ENCODE measurements at regions not wholly inside any gene's neighbourhood (a gene's known extent, or its start where the extent isn't known, plus 50 kb on each side); places are given as distances from the start of the nearest gene placed in this dataset.
"Not testable (repeated sequence)": the region's sequence is repeated elsewhere in the genome, so short reads cannot be mapped to it uniquely, and the experiment has no call there.

DNA sequence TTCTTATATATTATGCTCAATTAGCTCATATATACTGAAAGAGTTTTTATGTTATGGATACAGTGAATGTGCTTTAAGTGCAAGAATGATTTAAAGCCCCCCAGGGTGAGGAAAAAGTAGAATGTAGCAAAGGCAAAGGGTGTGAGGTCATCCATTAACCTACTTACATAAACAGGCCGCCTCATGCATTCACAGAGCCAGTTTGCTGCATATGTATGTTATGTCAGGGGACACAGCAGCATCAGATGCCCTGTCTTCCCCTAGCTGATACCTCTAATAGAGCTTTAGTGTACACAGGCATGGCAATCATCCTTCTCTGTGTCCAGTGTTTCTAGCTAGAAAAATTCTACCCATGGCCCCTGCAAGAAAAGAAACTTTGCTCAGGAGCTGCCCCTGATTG, 187.8 kb upstream of the FSHR start:
- no peak for FAIRE-seq
- DNase-seq (ENCODE audit: insufficient read length, low spot score) = no peak
- TF ChIP-seq POLR2A (IDR thresholded peaks at IDR 0.05; ENCODE audit: low read depth, low read length) = no peak

- TF ChIP-seq POLR2A (IDR thresholded peaks at IDR 0.05; ENCODE audit: low read depth, low read length) = no peak
- FAIRE-seq = no peak
- no peak for DNase-seq (ENCODE audit: insufficient read length, low spot score)
These were observed 181.2 kb upstream of the FSHR start for GRCh38 chr2:49335546-49335945.

DNA sequence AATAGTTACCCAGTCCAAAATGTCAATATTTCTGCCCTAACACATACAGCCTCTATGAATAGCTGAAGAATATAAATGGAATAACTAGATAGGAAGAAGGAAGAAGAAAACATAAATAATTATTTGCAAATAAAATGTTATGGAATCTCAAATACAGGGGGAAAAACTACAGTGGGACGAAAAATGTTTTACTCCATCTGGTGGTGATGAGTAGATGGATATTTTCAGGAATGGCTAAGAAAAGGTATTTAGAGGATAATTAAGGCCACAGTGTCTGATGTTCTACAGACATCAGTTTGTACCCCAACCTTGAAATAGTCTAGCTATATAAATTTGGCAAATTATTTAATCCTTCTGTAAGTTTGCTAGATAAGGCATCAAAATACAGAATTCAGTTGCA, 178.1 kb upstream of the FSHR start:
- FAIRE-seq (no peak), DNase-seq (ENCODE audit: insufficient read length, low spot score) (no peak)
- TF ChIP-seq POLR2A (IDR thresholded peaks at IDR 0.05; ENCODE audit: low read depth, low read length) = no peak

DNA sequence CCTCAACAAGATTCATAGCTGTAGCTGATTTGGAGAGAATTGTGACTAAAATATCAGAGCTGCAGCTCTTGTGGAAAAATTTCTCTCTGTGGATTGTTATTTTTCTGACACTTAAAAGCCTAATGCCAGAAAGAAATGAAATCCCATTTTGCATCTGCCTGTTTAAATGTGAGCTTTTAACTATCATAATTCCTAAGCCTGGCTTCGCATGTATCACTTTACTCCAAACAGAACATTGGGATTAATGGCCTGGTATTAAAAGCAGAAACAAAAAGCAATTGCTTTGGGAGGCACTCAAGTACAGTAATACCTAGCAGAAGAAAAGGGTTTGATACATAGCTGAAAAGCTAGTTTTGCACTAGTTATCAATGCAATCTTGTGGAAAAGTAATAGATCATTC, 164.2 kb upstream of the FSHR start:
- no peak for FAIRE-seq
- DNase-seq (ENCODE audit: insufficient read length, low spot score) = no peak
- no peak for TF ChIP-seq POLR2A (IDR thresholded peaks at IDR 0.05; ENCODE audit: low read depth, low read length)

DNA sequence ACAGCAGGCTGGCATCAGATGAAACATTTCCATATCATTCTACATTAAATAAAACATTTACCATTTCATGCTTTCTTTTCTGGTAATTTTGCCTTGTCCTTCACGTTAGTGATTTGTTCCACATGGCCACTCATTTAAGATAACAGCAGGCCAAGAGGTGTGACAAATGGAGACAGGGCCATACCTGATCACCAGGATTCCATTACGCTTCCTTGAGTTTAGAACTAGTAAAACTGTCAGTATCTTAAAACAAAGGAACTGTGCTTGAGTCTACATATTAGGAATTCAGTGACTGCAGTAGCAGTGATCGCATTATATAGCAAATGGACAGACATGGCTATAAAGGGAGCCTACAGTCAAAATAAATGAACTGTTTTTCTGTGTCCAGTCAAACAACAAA, 155.1 kb upstream of the FSHR start:
- DNase-seq (ENCODE audit: insufficient read length, low spot score) (no peak), FAIRE-seq (no peak)
- TF ChIP-seq POLR2A (IDR thresholded peaks at IDR 0.05; ENCODE audit: low read depth, low read length) = no peak

DNA sequence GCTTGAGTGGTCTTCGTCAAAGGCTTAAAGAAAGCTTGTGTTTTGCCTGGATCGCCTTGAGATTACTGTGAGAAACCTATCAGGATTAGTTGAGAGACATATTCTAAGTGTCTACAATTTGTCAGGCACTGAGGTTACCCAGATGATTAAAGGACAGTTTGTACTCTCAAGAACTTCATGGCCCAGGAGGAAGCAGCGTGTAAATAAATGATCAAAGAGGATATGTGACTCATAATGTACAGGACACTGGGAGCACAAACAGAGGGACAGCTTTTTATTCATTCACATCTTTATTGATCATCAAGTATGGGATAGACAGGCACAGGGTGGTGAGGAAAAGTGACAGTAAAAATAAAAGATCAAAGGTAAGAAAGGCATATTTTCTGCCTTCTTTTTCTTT, 152.6 kb upstream of the FSHR start:
- TF ChIP-seq POLR2A (IDR thresholded peaks at IDR 0.05; ENCODE audit: low read depth, low read length) = no peak
- no peak for DNase-seq (ENCODE audit: insufficient read length, low spot score)
- FAIRE-seq = no peak

DNA sequence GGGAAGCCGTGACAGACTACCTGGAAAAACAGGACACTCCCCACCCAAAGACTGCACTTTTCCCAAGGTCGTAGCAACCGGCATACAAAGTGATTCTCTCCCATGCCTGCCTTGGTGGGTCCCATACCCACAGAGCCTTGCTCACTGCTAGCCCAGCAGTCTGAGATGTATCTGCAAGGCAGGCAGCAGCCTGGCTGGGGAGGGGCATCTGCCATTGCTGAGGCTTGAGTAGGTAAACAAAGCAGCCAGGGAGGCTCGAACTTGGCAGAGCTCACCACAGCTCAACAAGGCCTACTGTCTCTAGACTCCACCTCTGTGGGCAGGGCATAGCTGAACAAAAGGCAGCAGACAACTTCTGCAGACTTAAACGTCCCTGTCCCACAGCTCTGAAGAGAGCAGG, 144.4 kb upstream of the FSHR start:
- DNase-seq (ENCODE audit: insufficient read length, low spot score); FAIRE-seq: not testable (repeated sequence)

DNA sequence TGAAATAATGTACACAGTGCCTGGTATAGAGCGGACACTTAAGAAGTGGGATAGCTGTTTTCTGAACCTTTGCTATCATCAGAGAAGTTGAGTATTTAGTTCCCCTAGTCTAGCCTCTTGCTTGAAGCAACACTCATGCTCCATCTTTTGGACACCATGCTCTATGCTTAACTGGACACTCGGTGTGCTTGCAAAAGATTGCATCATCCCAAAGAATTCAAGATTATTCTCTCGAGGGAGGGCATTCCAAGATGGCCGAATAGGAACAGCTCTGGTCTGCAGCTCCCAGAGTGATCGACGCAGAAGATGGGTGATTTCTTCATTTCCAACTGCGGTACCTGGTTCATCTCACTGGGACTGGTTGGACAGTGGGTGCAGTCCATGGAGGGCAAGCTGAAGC, 143.9 kb upstream of the FSHR start:
- FAIRE-seq (no peak), DNase-seq (ENCODE audit: insufficient read length, low spot score) (no peak)
- no peak for TF ChIP-seq POLR2A (IDR thresholded peaks at IDR 0.05; ENCODE audit: low read depth, low read length)

GRCh38 chr2:49296107-49296867, 142.0 kb upstream of the FSHR start:
- no peak for TF ChIP-seq POLR2A (IDR thresholded peaks at IDR 0.05; ENCODE audit: low read depth, low read length)
- FAIRE-seq (no peak), DNase-seq (ENCODE audit: insufficient read length, low spot score) (no peak)

GRCh38 chr2:49294225-49294624, 139.9 kb upstream of the FSHR start:
- TF ChIP-seq POLR2A (IDR thresholded peaks at IDR 0.05; ENCODE audit: low read depth, low read length) = no peak
- no peak for DNase-seq (ENCODE audit: insufficient read length, low spot score)
- no peak for FAIRE-seq

GRCh38 chr2:49291619-49292018, 137.3 kb upstream of the FSHR start:
- TF ChIP-seq POLR2A (IDR thresholded peaks at IDR 0.05; ENCODE audit: low read depth, low read length) = no peak
- DNase-seq (ENCODE audit: insufficient read length, low spot score) (no peak), FAIRE-seq (no peak)

GRCh38 chr2:49289711-49290110, 135.4 kb upstream of the FSHR start:
- FAIRE-seq = no peak
- TF ChIP-seq POLR2A (IDR thresholded peaks at IDR 0.05; ENCODE audit: low read depth, low read length) = no peak

DNA sequence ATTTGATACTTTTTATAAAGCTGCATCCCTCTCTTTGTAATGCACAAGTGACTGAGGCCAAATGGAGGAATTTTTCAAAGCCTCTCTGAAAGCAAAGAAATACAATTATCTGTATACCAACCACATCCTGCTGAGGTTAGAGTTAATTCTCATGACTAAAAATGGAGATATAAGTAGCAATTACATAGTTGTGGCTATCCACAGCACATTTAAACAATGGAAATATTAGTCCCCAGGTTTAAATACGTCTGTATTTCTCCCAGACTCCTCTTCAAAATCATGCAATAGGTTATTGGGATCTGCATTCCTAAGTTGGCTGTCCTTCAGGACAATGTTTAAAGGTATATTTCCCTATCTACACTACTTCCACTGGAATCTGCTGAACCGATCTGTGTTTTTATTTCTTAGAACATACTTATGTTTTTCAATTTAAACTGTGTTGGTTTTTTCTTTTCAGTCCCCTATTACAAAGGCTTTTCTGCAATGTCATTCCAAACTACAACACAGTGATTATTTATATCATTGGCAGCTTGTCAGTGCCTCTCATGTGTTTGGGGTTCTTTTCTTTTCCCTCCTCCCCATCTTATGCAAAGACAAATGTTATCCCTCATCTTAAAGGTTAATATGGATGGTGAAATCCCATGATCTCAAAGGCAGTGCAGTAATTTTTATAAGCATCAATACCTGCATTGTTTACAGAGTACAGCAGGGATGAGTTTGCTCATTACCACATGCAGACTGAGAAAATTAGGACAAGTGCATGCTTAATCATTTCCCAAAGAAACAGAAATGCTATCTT, 134.8 kb upstream of the FSHR start:
- TF ChIP-seq POLR2A (IDR thresholded peaks at IDR 0.05; ENCODE audit: low read depth, low read length) = no peak
- no peak for DNase-seq (ENCODE audit: insufficient read length, low spot score)
- no peak for FAIRE-seq

More at GRCh38 chr2:49289711-49290110, 135.4 kb upstream of the FSHR start:
- DNase-seq (ENCODE audit: insufficient read length, low spot score) = no peak

DNA sequence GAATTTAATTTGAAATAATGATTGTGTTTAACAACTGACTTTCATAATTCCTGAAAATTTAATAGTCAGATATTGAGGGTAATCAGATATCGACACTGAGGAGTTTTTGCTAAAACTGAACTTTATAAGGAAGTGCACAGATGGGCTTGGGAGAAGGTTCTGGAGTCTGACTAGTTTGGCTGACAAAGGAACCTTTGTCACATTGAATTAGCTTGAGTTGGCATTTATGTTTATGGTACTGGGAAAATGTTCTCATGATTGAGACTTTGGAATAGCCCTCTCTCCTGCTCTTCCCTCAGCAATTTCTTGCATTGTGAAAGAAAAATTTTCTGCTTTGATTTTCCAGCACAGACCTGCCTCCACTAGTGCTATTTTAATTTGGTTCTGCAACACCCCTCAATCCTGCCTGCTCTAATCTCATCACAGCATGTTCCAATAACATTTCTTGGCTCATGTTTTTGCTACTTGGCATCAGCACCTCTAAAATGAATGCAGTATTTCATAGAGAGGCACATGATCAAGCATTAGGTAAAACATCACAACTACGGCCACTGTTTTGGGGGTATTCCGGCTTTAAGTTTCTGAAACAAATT, 133.9 kb upstream of the FSHR start:
- FAIRE-seq (no peak), DNase-seq (ENCODE audit: insufficient read length, low spot score) (no peak)
- no peak for TF ChIP-seq POLR2A (IDR thresholded peaks at IDR 0.05; ENCODE audit: low read depth, low read length)

- no peak for TF ChIP-seq POLR2A (IDR thresholded peaks at IDR 0.05; ENCODE audit: low read depth, low read length)
- FAIRE-seq (no peak), DNase-seq (ENCODE audit: insufficient read length, low spot score) (no peak)
These were observed 132.4 kb upstream of the FSHR start for GRCh38 chr2:49286726-49287125.

Measured in H54 (cell line).